GM21515 (cell line): ENCODE measurements at regions not wholly inside any gene's neighbourhood (a gene's known extent, or its start where the extent isn't known, plus 50 kb on each side); places are given as distances from the start of the nearest gene placed in this dataset.
"Not testable (repeated sequence)": the region's sequence is repeated elsewhere in the genome, so short reads cannot be mapped to it uniquely, and the experiment has no call there.

Experiments
- ATAC-seq: cut with Tn5 transposase; IDR thresholded peaks from one replicate; pipeline ENCODE4 v1.9.1; 2021; ENCODE audit not compliant: unreplicated experiment

DNA sequence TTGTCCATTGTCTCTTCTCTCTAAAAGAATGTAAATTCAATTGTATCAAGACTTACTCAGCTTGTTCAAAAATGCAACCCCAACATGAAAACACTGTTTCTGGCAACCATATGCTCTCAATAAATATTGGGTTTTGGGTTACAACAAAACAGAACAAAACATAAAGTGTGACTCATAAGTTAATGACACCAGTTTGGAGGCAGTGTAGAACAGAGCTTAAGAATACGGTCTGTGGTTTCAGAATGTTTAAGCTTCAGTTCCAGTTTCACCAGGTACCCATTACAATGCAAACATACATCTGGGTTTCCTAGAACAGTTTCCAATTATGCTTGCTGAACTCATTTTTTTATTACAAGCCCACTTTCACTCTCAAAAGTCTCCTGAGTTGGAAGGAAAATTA lies 285.8 kb upstream of the PCDH9 start:
- peak; percentile 78 for ATAC-seq

DNA sequence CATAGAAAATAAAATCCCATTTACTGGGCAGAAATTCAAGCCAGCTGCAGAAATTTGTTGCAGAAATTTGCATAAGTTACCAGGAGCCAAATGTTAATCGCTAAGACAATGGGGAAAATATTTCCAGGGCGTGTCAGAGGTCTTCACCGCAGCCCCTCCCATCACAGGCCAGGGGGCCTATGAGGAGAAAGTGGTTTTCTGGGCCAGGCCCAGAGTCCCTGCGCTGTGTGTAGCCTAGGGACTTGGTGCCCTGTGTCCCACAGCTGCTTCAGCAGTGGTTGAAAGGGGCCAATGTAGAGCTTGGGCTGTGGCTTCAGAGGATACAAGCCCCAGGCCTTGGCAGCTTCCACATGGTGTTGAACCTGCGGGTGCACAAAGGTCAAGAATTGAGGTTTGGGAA lies 278.9 kb upstream of the PCDH9 start:
- no peak for ATAC-seq

DNA sequence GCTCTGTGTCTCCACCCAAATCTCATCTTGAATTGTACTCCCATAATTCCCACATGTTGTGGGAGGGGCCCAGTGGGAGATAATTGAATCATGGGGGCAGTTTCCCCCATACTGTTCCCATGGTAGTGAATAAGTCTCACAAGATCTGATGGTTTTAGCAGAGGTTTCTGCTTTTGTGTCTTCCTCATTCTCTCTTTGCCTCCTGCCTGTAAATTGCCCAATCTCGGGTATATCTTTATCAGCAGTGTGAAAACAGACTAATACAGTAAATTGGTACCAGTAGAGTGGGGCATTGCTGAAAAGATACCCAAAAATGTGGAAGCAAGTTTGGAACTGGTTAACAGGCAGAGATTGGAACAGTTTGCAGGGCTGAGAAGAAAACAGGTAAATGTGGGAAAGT lies 278.1 kb upstream of the PCDH9 start:
- not testable (repeated sequence) for ATAC-seq

DNA sequence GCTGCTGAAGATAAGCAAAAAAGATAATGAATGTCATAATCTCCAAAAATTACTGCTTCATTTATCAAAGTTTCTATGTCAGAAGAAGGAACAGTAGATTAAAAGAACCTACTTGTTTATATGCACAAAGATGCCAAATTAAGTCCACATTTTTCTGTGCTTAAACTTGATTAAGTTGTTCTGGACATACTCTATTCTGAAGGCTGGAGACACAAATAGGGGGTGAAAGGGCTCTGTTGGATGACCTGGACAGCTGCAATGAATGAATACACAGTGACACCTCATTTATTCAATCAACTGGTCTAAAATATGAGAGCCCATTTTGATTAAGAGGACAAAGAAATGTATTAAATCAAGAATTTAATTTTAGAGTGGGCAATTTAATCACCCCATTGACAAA lies 276.3 kb upstream of the PCDH9 start:
- no peak for ATAC-seq

DNA sequence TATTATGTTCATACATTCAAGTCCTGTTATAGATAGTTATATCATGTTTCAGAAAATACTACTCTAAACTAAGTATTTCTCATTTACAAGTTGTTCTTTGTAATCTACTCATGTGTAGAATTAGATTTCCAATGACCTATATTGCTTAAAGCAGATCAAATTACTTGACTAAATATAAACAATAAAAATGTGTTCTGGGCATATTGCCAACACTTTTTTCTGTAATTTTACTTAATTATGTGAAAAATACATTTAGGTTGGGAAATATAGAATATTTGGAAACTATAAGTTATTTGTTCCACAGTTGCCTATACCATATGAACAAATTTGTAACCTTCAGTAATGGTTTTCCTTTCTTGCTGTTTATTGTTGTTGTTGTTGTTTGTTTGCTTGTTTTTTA lies 275.2 kb upstream of the PCDH9 start:
- ATAC-seq: no peak

DNA sequence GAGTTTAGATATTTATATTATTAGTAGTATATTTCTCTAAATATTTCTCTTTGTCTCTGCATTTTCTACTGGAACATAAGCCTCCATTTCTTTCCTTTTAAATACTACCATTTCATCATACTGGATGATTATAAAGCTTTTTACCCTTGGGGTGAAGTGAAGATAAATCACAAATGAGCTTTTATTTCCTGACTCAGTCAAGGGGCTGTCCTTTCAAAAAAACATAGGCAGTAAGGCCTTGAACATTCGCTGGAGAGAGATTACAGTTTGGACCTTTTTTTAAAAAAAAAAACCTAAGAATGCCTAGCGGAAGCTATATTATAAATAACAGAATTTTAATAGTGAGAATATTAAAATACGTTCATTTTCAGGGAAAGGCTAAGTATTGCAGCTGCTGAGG lies 268.8 kb upstream of the PCDH9 start:
- no peak for ATAC-seq

DNA sequence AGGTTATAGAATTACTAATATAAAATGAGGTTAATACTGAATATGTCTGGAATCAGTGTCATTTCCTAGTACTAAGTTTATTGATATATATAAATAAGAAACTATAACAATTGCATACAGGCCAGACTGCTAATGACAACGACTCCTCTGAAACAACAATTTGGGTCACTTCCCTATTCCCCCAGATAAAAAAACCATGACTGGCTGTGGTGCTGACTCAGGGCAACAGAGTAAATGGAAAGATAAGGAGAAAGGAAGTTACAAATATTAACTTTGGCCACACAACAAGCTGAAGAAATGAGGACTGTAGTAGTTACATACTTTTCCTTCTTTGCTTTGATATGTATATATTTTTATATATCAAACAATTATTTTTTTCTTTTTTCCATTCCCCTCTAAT lies 263.7 kb upstream of the PCDH9 start:
- ATAC-seq: no peak

DNA sequence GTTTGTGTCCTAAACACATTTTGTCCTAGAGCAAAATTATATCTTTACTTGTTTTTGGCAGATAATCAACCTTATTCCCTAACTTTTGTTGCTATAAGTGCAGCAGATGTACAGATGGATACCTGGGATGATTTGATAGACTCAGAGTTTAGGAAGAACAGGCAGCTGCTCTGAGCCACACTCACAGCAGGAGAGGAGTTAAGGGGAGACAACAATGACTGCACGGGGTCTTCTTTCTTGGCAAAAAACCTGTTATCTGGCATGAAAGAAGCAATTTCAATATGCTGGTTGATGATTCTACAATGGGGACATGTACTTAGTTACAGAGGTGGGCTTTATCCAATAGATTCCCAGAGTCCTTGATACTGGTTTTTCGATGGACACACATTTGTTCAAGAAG lies 258.9 kb upstream of the PCDH9 start:
- ATAC-seq: no peak

DNA sequence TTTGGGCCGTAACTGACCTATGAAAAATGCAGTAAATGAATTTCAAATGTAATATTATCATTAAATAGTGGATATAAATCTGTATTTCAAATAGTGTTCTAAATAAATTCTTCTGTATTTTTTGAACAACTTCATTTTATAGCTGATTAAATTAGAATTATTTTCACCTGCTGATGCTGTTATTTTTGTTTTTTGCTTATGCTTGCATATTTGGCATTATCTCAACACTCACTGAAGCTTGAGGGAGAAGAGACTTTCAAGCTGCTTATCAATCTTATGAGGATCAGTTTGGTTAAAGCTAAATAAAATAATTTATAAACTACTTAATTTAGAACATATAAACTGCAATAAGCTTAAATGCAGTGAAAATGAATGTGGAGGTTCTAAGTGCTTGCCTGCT lies 251.3 kb upstream of the PCDH9 start:
- ATAC-seq: no peak

DNA sequence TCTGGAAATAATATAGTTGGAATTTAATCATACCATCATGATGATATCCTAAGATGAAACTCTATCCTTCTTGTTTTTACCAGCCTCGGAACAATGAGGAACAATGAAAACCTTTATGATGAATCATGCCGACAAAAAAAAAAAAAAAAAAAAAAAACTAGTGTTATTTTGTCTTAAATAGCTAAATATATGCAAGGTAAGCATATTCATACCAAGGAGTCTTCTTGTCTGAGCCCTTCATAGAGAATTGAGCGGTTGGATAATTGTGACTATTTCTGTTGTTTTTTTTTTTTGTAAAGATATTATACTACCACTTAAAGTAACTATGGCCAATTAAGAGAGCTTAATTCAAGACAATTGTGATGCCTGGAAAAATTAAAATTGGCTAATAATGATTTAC lies 244.0 kb upstream of the PCDH9 start:
- no peak for ATAC-seq

DNA sequence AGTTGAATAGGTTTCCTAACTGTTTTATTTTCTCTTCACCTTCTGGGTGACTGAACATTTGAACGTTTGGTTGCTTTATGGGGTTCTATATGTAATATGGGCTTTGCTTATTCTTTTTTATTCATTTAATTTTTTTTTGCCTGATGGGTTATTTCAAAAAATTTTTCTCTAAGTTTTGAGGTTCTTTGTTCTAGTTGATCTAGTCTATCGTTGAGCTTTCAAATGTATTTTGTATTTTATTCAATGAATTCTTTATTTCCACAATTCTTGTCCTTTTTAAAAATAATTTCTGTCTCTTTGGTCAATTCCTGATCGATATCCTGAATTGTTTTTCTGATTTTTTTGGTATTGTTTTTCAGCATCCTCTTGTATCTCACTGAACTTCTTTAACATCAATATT lies 239.5 kb upstream of the PCDH9 start:
- ATAC-seq: no peak

DNA sequence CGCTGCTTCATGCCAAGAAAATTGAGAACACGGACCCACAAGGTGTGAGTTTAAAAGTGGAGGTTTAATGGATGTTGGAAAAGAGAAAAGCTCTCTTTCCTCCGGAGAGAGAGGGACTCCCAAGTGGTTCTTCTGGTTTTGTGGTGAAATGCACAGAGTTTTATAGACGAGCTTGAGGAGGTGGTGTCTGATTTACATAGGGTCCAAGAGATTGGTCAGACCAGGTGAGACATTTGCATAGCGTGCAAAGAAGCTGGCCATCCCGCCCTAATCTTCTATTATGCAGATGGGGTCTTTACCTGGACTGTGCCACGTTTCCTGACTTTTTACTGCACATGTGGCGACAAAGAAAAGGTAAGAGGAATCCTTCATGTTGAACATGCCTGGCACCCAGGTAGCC lies 236.4 kb upstream of the PCDH9 start:
- no peak for ATAC-seq

DNA sequence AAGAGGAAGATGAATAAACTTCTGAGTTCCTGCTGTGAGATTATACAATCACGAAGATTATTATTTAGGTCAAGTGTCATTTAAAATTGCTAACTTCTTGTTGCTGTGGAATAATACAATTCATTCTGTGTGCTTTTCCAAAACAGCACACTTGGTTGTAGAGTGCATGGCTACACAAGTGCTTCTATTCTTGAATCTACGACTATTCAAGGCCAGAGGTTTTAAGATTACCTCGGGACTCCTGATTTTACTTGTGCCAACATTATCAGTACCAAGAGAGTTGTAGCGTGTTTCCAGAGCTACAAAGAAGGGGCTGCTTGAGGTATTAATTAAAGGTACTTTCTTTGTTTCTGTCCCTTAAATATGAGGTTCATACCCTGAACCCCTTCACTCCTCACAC lies 234.0 kb upstream of the PCDH9 start:
- no peak for ATAC-seq

DNA sequence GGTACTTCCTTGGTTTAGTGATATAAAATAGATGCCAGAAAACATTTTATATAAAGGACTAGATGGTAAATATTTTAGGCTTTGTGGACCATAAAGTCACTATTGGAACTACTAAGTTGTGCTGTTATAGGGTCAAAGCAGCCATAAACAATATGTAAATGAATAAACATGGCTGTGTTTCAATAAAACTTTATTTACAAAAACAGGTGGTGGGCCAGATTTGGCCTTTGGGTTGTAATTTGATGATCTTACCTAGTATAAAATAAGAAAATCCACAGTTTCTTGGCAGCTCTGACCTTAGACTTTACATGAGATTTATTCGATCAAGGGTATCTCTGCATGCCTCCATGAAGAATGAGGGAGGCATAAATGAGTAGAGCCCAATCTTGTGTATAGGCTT lies 232.0 kb upstream of the PCDH9 start:
- ATAC-seq: no peak

DNA sequence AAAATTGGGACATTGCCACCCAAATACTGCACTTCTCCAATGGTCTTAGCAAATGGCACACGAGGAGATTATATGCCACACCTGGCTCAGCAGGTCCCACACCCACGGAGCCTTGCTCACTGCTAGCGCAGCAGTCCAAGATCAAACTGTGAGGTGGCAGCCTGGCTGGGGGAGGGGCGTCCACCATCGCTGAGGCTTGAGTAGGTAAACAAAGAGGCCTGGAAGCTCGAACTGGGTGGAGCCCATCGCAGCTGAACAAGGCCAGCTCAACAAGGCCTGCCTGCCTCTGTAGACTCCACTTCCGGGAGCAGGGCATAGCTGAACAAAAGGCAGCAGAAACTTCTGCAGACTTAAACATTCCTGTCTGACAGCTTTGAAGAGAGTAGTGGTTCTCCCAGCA lies 222.4 kb upstream of the PCDH9 start:
- not testable (repeated sequence) for ATAC-seq

DNA sequence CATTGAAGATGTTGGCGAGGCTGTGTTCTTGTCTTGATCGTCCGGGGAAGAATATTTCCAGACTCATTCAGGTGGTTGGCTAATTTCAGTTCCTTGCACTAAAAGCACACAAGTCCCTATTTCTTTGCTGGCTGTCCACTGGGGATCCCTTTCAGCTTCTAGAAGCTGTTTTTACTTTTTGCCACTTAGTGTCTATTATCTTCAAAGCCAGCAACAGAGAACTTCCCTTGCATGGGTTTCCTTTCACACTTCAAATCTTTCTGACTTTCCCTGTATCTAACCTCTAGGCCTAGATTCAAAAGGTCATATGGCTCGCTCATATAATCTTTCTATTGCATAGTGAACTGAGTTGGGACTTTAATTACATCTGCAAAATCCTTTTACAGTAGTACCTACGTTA lies 215.3 kb upstream of the PCDH9 start:
- ATAC-seq: no peak

DNA sequence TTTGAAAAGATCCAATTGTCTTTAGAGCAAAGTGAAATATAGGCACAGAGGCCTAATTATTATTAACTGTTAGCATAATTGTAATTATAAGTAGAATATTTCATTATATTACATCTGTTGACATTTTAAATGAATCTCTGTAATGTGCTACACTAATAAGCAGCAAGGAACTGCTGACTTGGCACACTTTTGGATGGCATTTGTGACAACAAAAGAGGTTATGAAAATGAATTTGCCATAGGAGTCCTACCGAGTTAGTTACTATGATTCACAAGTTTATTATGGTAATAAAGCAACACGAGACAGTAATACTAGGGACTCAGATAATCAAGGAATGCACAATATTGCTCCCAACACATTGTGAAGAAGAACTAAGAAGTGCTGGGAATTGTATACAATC lies 213.8 kb upstream of the PCDH9 start:
- no peak for ATAC-seq

DNA sequence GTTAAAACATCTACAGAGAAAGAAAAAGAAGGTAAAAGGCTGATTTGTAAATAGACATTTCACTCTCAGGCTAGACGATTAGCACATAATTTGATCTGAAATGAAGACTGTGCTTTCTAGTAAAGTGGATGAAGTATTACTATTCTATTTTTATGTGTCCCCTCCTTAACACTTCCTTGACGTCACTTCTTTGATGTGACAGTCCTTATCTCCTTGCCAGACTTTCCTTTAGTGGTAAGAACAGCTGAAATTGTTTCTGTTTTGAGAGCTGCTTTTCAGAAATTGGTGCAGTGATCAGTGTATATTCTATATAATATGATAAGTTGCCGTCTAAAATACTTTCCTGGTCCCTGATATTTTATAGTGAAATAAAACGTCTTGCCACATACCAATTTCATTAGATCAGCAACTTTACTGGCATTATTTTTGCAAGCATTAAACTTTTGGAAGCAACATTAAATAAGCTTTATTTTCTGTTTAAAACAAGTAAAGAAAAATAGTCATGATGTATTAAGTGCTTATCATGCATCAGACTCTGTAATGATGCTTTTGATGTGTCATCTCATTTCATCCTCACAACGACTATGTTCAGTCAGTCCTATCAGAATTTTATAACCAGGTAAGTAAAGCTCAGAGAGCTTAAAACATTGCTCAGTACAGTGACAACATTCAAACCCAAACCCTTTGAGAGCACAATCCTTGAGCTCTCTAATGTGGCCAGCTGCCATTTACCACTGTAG lies 210.3 kb upstream of the PCDH9 start:
- no peak for ATAC-seq

DNA sequence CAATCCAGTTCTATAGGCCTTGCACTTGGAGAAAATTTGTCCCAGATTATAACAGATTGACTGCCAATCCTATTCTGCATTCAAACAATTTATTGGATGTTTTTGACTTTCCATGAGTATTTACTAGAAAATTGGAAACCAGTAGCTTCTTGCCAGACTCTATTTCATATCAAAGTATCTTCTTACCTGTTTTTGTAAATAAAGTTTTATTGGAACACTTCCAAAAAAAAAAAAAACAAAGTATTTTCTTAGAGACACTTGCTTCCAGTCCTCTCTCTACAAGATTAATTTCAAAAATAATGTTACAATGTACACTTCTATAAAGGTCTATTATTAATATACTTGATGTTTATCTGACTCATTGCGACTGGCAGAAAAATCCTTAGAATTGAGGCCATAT lies 209.2 kb upstream of the PCDH9 start:
- ATAC-seq: no peak

DNA sequence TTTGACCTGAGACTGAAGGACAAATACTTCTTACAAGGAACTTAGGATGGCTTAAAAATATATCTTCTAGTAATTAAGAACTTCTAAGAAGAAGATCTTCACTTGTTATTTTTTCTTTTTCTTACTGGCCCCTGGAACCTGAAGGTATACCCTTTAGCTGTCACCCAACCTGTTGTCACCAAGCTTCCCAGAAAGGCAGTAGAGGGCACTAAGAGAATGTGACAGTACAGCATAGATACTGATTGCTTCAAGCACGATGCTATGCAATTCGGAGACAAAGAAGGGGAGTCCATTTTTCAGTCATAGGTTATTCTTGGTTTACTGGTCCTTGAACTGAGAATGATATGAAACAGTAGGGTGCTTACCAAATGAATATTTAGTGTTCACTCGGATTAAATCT lies 208.3 kb upstream of the PCDH9 start:
- ATAC-seq: no peak

DNA sequence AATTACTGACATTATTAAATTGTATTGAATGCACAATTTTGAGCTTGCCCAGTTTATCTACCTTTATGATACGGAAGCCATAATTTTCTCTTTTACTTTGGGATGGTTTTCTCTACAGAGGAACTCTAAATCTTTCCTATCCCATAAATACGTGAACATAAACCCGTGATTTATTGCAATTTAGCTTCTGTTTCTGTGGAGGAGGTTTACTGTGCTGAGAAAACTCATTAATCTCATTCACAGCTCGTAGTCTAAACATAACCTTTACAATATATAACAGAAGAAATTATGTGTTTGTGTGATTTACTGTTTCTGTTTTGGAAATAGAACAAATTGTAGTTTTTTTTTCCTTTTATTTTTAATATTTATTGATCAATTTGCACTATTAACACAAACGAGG lies 207.1 kb upstream of the PCDH9 start:
- no peak for ATAC-seq

DNA sequence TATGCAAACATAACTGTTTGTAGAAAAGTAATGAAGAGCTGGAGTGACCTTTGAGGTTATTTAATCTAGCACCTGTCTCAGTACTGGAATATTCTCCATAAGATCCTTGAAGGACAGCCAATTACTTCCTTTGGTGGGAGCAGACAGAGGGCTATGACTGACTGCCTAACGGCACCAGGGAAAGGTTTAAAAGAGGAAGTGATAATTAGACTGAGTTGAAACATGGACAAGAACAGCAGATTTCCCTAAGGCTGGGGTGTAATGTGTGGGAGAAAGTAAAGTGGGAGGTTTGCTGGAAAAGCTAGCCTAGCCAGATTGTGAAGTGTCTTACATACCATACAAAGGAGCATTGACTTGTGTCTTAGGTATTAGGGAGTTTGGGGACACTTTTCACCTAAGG lies 191.3 kb upstream of the PCDH9 start:
- ATAC-seq: no peak

DNA sequence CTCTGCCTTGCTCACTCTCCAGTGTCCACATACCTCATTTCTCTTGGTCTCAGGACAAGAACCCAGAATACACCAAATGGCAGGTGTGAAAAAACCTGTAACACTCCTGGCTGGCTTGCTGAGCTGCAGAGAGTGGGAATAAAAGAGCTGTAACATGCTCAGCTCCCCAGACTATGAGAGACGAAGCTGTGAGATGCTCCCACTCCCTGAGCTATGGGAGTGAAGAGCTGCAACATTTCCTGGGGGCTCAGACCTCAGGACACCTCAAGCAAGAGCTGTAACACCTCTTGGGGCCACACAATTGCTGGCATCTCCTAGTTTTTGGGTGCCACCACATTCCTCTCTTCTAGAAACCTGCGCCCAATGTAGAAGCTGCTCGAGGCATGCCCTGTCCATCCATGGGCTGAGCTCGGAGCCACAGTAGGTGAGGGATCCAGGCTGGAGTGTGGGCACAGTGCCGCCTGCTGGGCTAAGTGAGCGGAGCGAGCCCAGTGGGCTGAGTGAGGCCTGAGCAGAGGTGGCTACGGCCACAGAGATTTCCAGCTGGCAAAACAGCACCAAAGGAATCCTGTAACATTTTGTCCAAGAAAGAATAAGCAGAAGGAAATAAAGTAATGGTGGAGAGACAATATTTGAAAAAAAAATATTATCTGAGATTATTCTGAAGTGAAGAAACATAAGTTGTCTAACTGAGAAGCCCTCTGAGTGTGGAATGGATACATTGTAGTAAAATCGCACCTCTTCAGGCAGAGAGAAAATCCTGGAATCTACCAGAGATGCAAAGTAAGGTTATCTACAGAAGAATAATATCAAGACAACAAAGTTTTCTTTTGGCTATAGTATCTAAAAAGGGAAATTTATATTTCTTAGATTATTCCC lies 186.2 kb upstream of the PCDH9 start:
- no peak for ATAC-seq
